Endothelial cell of hepatic sinusoid (primary cell): ENCODE measurements at regions not wholly inside any gene's neighbourhood (a gene's known extent, or its start where the extent isn't known, plus 50 kb on each side); places are given as distances from the start of the nearest gene placed in this dataset.

Experiments used
- in situ Hi-C: cut with HindIII; loops from 2 replicates; pipeline ENCODE4 v1.10.0; 2017; ENCODE audit warnings: low sequenced_read_pairs

DNA sequence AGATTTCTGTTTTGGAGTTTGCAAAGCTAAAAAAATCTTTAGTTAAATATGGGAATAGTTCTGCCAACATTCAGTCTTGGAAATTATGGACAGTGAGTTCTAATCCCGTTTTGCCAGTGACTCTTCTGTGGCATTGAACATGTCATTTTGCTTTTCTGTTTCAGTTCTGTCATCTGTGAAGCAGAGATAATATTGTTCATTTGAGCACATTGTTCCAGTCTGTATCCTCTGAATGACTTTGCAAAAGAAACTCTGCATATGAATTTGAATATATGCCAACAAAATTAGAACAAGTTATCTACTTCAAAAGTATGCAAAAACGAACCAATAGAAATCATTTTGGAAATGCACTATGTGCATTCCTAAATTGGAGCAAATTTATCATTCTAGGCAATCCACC lies 746.0 kb upstream of the POT1 start:
- in situ Hi-C loops = no loop called here

DNA sequence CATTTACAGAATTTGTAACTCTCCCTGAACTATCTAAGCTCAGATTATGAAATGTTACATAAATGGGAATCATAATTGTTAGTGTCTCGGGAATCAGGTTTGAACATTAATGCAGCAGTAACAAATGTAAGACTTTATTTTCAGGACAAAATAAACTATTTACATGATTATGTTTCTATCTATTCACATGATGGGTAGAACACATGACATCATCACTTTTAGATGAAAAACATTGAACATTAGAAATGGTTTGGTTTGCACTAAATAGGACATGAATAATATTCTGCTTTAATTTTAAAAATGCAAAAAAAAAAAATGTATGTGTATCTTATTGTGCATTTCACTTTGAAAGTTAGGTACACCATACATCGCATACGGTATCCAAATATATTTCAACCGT lies 745.5 kb upstream of the POT1 start:
- in situ Hi-C loops = no loop called here

DNA sequence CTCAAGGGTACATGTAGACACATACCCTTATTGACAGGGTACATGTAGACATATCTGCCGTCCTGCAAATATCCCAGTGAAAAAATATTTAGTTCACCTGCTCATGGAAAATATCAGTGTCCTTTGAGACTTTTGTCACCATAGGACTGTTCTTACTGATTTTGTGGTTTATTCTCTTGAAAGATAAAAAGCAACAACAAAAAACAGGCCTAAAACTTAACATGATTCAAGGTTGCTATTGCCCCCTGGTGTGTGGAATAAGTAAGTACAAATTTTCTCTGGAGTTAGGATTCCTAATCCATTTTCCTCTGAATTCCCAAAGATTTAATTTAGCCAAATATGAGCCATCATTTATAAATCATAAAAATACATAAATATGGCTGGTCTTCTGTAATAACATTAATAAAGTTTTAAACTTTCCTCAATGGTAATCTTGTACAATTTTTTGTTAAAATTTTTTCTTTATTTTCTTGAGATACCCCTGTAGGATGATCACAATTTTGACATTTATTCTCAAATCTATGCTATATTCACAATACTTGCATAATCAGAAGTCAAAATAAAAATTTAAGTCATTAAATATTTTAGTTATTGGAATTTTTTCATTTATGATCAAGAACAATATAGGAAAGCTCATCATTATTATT lies 741.4 kb upstream of the POT1 start:
- in situ Hi-C loops = no loop called here

DNA sequence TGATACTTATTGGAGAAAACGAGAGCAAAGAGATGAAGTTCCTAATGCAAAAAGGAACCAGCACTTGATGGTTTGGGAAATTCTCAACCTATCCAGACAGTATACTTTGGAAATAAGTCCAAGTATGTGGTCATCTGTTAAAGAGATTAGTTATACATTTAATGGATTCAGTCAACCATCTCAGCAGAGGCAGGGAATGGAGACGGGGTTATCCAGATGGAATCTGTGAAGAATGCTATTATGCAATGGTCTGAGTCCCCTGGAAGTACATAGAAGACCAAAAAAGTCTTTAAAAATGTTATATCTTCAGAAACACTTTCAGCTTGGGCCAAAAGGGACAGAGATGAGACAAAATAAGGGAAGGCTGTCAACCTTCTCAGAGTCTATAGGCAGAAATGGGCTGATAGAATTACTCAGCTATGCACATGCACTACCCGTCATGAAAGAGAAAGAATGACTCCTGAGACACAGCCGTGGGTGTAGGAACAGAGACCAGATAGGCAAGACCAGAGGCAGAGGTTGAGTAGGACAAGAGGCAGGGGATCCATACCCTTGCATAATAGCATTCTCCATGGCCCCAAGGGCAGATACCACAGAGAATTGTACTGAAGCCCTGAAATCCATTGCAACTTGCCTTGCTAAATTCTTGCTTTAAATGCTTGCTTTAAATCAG lies 738.8 kb upstream of the POT1 start:
- in situ Hi-C loops = no loop called here

DNA sequence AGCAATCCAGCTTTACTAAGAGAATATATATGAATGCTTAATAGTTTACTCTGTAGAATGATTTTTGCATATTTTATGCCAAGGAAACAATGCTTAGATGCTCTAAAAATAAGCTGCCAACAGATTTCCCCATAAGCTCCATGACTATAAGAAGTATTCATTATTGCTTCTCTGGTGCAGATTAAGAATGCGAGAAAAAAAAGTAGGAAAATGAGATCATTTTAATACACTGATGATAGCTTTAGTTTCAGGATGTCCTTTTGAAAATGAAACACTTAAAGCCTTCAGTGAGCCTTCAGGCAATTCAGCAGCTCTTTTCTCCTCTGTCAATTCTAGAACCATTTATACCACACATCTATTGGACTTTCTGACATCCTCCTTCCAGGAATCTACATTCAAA lies 735.0 kb upstream of the POT1 start:
- in situ Hi-C loops = no loop called here

DNA sequence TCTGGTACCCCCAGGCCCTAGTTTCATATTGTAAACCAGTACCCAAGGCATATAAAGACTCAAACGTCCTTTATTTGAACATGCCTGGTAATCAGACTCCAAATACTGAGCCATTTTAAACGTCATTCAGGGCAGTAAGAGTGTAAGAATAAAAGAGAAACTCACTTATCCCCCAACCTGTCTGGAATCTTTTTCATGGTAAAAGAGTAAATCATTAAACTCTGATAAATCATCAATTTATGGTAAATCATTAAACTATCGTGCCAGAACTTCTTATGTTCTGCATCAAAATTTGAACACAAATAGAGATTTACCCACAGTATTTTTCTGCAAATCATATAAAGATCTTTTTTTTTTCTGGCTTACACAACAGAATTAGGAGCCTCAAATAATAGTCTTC lies 734.3 kb upstream of the POT1 start:
- in situ Hi-C loops = no loop called here

DNA sequence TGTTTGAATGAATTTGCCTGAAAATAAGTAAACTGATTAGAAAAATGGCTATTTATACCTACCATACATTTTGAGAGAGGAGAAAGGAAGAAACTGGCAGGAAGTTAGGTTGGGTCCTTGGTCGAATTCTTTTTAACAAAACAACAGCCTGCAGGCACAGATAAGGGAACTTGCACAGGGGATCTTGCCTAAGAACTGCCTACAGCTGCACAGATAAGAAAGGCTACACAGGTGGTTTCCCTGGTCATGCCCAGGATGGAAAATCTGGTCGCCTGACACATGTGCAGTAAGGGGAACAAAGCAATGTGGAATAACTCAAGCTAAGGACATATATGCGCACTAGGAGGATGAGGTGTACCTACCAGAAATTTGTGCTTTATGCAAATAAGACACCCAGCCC lies 732.1 kb upstream of the POT1 start:
- in situ Hi-C loops = no loop called here

DNA sequence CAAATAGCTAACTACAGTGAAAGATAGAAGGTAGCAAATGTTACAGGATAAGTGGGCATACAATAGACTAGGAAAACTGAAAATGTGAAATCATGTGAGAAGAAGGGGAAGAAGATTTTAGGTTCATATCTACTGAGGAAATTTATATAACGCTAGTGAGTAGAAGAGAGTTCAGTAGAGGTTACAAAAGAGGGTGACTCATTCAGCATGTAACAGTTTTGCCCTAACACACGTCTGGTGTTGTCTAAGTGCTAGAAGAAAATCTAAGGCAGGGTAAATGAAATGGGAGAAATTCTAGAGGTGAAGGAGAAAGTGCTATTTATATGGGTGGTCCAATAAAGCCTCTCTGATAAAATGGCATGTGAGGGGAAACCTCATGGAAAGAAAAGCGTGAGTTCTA lies 731.4 kb upstream of the POT1 start:
- in situ Hi-C loops = no loop called here

DNA sequence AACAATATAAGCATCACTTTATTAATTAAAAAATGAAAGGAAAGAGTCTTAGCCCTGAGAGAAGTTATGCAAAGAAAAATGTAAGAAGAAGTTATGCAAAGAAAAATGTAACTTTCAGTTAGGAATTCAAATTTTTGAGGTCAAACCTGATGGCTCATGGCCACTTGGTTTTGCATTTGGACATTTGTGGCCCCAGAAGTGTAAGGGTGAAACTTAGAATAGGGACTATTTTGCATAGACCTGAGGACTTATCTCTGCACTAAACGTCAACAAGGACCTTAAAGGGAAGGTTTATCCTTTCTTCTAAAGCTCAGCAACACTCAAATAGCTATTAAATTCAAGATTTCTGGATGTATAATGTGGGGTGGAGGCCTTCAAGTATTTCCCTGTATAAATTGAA lies 724.5 kb upstream of the POT1 start:
- in situ Hi-C loops = no loop called here

DNA sequence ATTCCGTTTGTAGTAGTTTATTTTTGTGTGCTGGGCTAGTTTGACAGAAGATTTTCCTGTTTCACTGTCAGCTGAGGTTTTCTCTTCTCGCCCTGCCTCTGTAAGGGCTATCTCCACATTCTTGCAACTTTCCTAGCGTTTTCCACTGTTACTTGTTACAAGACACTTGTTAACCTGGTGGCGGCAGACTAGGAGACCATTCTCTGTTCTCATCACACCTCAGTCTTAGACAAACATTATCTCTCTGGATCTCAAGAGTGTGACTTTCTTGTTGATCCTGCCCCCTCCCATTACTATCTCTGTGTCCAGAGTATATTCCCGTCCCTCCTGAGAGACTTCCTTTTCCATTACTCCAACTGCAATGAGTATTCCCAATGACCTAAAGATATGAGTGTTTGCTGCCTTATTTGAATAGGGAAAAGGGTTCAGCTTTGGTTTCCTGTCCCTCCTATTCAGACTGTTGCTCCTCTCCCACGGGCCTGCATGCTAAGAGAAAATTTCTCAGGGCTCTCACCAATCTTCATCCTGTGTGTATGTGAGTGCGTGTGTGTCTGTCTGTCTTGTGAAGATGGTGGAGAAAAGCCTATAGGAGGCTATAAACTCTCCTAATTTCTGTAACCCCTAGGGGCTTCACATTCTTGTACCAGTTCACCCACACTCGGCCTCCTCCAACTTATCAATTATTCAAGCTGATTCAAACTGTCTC lies 722.4 kb upstream of the POT1 start:
- in situ Hi-C loops = no loop called here

DNA sequence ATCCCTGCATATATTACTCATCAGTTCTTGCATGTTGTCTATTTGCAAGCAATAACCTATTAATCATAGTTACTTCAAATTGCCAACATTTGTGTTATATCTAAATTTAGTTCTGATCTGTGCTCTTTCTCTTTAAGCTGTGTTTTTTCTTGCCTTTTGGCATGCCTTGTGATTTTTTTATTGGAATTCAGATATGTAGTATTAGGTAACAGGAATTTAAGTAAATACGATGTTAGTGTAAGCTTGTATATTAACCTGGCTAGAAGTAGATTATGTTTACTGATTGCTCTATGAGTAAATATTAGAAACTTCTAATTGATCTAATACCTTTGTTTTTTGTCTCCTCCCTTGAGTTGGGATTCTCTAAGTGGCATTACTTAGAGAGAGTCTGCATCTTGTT lies 718.9 kb upstream of the POT1 start:
- in situ Hi-C loops = no loop called here

DNA sequence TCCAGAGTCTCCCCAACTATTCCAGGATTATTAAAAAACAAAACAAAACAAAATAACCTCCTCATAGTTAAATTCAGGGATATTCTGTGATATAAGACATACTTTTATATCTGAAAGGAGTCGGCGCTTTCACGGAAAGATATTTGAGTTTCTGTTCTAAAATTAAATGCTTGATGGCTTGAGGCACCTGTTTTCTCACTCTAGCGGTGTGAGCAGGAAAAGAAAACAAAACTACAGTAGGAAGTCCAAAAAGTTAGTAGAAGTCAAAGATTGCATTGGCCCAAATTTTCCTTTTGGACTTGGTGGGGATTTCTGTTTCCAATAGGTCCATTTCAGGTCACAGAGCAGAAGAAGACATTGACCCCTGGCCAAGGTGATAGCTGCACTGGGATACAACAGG lies 716.1 kb upstream of the POT1 start:
- in situ Hi-C loops = no loop called here

DNA sequence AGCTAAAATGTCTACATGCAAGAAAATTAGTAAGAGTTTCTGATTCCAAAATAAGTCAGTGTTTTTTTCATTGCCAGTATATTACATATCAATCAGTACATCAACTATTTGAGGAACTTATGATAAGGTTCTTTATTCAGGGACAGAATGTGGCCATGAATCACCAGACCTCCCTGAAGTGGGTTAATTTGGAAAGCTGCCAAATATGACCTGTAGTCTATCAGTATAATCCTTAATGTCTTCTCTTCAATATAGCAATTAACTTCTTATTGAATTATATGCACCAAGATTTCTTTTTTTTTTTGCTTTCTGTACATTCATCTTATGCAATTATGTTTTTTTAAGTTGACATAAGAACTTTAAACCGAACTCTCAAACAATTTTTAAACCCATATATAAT lies 714.5 kb upstream of the POT1 start:
- in situ Hi-C loops = no loop called here

DNA sequence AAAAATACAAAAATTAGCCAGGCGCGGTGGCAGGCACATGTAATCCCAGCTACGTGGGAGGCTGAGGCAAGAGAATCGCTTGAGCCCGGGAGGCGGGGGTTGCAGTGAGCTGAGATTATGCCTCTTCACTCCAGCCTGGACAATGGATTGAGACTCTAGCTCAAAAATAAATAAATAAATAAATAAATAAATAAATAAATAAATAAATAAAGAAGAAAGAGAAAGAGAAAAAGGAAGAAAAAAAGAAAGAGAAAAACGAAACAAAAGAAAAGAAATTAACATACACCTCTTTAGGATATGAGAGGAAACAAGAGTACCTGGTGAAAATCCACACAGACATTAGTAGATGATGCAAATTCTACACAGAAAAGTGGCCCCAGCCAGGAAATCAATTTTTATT lies 713.7 kb upstream of the POT1 start:
- in situ Hi-C loops = no loop called here

DNA sequence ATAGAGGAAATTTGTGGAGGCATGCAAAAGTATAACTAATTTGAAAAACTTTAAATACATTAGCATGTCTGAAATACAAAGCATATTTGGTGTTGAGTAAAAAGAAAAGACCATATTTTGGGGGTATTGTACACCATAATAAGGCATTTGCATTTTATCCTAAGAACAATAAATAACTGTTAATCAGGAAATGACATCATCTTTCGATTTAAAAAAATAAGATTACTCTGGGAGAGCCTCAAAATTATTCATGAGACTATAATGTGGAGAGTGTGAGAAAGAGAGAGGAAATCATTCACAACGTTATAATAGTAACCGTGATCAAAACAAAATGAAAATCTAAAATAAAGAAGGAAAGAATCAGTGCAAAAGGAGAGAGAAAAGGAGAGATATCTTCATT lies 712.3 kb upstream of the POT1 start:
- in situ Hi-C loops = no loop called here

DNA sequence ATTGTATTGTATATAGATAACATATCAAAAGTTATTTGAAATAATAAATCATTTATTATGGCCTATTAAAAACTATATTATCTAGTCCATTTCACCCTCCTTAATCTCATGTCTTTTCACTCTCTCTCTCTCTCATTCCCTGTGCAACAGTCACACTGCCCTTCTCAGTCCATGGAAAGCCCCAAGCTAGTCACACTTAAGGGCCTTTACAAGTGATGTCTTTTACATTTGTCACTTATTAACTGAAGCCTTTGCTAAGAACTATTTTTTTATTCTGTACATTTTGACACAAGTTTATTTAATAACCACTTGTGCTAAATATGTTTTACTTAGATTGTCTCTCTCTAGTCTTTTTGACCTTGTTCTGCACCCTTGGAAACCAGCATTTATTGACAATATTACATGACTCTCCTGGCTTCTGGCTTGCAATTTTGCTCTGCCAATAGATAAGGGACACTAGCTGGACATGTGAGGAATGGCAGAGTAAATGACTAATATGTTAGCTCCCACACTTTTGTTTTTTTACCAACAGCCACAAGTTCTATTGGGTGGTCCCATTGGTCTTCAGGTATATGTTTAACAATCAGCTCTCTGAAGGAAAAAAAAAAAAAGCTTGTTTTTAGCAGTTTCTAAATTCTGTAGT lies 706.8 kb upstream of the POT1 start:
- in situ Hi-C loops = no loop called here

DNA sequence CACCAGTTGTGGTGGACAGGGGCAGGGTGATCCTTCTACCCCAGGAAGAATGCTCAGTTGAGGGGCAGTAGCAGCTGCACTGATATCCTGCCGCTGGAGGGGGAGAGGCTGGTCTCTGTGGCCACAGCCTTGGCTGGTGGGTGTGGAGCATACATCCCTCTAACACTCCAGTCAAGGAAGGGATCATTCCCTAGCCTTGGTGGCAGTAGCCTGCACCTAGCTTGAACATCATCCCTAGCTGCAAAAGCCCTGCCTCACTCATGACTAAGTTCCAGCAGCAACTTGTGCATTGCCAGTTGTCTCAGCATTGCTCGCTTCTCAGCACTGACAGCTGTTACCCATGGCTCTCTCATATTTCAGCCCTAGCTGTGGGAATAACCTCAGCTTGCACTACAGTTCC lies 688.9 kb upstream of the POT1 start:
- in situ Hi-C loops = no loop called here

DNA sequence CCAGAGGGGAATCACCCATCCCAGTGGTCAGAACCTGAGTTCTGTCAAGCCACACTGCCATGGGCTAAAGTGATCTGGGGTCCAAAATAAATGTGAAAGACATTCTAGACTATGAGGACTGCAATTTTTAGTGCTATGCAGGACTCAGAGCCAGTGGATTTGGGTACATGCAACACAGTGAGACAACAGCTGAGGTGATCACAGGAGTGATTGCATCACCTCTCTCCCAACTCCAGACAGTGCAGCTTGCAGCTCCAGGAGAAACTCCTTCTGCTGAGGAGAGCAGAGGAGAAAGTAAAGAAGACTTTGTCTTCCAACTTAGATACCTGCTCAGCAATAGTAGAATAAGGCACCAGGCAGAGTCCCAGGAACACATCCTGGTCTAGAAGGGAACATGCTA lies 682.0 kb upstream of the POT1 start:
- in situ Hi-C loops = no loop called here

DNA sequence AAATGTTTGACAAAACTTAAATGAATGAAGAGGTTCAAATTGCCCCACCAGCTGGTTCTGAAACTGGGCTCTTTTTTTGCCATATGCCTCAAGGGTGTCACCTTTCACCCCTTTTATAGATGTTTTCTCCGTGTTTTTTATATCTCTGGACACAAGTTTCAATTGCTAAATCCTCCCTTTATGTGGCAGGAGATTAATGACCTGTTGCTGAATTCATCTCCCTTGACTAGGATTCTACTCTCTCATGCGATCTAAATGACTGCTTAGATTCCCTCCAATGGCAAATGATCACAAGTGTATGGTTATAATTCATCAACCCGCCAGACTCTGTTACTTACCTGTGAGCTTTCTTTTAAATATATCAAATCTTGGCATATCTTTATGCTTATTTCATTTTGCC lies 677.0 kb upstream of the POT1 start:
- in situ Hi-C loops = no loop called here

DNA sequence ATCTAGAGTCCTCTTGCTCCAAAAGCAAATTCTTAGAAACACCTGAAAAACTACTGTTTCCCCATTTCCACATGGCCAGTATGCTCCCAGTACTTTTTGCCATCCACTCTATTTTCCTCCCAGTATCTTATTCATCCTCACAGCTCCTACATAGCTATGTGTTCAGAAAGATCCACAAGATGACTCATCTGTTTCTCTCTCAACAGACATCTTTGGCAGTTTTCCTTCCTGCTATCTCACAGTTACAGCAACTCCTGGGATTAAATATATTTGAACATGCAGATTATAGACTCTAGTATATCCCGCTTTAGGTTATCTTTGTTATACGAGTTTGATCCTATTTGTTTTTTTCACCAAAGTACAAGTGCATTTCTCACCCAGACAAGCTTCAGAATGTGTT lies 675.6 kb upstream of the POT1 start:
- in situ Hi-C loops = no loop called here

DNA sequence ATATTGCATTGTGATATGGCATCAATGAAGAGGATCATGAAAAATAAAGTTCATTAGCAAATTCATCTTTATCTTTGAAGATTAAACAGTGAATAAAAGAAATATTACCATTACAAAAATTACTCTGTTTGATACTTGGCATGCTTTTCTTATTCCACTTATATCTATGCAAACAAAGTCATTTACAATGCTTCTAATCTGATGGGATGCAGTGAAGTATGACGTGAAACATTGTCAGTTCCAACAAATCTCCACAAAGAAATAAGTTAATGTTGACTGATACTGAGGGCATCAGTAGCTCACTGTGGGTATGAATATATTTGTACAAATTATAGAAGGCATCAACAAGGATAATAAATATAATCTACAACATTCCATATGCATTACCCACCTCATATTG lies 672.8 kb upstream of the POT1 start:
- in situ Hi-C loops = no loop called here

DNA sequence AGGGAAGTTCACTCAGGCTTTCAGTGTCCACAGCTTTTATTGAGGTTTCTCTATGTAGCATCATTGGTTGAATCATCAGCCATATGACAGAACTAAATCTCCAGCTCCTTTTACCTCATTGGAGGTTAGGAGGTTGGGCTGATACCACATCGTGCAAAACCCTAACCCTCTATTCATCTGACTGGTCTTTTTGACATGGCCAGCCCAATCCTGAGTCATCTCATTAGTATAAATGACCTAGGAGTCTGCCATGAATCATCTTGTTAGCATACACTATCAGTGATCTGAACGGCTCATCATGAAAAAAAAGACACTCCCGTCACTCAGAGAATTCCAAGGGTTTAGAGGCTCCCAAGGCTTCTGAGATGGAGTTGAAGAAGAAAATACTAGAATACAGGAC lies 669.8 kb upstream of the POT1 start:
- in situ Hi-C loops = no loop called here
